ENCODE measurements at regions not wholly inside any gene's neighbourhood (a gene's known extent, or its start where the extent isn't known, plus 50 kb on each side); places are given as distances from the start of the nearest gene placed in this dataset.
A peak's percentile ranks its signal among the peaks of the same experiment; 100 is the strongest.

- peaks cover 6 to 18% (median 13%) of the 10 kb centered on the region in 3 donors for H3K4me1 Mint-ChIP-seq
- Histone ChIP-seq H3K27ac (ENCODE audit: low read depth, low read length) (no peak overlapping the region), H3K27me3 (ENCODE audit: insufficient read depth, low read length, poor library complexity, severe bottlenecking) (no peaks in the 10 kb centered on the region), H3K9me3 (ENCODE audit: low read length) (no peaks in the 10 kb centered on the region), H3K4me3 (ENCODE audit: low read length) (no peak overlapping the region), H3K4me1 (ENCODE audit: insufficient read depth, low read length) (no peaks in the 10 kb centered on the region), H3K36me3 (ENCODE audit: insufficient read depth, low read length) (no peaks in the 10 kb centered on the region)
- no peak for DNase-seq
- no peak overlapping the region for H3K4me3 Mint-ChIP-seq
- POLR2A ChIA-PET, result no interaction called here
- CTCF ChIA-PET, result interaction anchor here (0.8 kb wide), 1 partner anchor 28 kb away, joined by 4 read pairs; no protein-coding TSS in a partner anchor
- H3K27ac Mint-ChIP-seq, result no peak overlapping the region
- peaks cover 0 to 11% (median 8%) of the 10 kb centered on the region in 5 donors for H3K9me3 Mint-ChIP-seq
- H3K36me3 Mint-ChIP-seq, result no peaks in the 10 kb centered on the region
- H3K27me3 Mint-ChIP-seq, result peaks cover 0 to 1% of the 10 kb centered on the region in 2 donors
Observed at GRCh38 chr6:45743028-45743615, 272.5 kb downstream of the CLIC5 start.

GRCh38 chr6:45742591-45742990, 273.1 kb downstream of the CLIC5 start:
- ChIA-PET CTCF (no interaction called here), POLR2A (no interaction called here)
- H3K27ac ChIP-seq (ENCODE audit: low read depth, low read length), result no peak overlapping the region
- DNase-seq, result no peak
- Mint-ChIP-seq H3K4me3 (no peak overlapping the region), H3K4me1 (peaks cover 12 to 23% (median 19%) of the 10 kb centered on the region in 3 donors), H3K36me3 (no peaks in the 10 kb centered on the region), H3K27me3 (peaks cover 1 to 5% of the 10 kb centered on the region in 2 donors), H3K9me3 (peaks cover 0 to 7% (median 2%) of the 10 kb centered on the region in 5 donors), H3K27ac (no peak overlapping the region)
- no peaks in the 10 kb centered on the region for H3K9me3 ChIP-seq (ENCODE audit: low read length)
- no peaks in the 10 kb centered on the region for H3K36me3 ChIP-seq (ENCODE audit: insufficient read depth, low read length)
- H3K4me3 ChIP-seq (ENCODE audit: low read length), result no peak overlapping the region
- H3K27me3 ChIP-seq (ENCODE audit: insufficient read depth, low read length, poor library complexity, severe bottlenecking), result no peaks in the 10 kb centered on the region
- H3K4me1 ChIP-seq (ENCODE audit: insufficient read depth, low read length), result no peaks in the 10 kb centered on the region

DNA sequence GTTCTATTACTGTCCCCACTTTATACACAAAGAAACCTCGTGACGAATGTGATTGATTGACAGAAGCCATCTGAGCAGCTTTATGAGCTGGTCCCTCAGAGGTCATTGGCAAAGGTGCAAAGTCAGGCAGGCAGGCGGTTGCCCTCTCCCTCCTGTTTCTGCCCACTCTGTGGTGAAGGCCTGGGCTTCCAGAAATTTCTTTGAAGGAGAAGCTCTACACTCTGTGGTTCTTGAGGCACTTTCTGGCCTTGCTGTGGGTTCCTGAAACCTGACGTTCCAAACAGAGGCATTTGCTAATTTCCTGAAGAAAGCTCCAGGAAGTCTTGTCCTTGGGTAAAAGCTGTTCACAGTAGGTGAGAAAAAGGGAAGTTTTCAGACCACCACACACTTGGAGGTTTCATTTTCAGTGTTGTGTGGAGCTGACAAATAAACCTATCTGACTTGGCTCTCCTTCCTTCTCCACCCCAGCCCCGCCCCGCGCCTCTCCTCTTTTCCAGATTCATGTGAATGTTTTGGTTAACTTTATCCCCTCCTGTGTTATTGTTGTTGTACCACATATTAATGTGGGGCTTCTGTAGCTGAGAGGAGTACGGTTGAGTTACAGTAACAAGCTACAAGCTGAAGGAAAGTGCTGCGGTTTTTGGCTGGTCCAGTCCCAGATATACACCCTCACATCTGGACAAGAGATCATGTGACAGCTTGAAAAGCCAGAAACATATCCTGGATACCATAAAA, 274.1 kb downstream of the CLIC5 start:
- Histone ChIP-seq H3K9me3 (ENCODE audit: low read length) (no peaks in the 10 kb centered on the region), H3K4me1 (ENCODE audit: insufficient read depth, low read length) (no peaks in the 10 kb centered on the region), H3K36me3 (ENCODE audit: insufficient read depth, low read length) (no peaks in the 10 kb centered on the region), H3K4me3 (ENCODE audit: low read length) (no peak overlapping the region), H3K27ac (ENCODE audit: low read depth, low read length) (no peak overlapping the region), H3K27me3 (ENCODE audit: insufficient read depth, low read length, poor library complexity, severe bottlenecking) (no peaks in the 10 kb centered on the region)
- Mint-ChIP-seq H3K4me3 (peak overlapping the region in 1 of 7 donors; percentile 67), H3K36me3 (no peaks in the 10 kb centered on the region), H3K27me3 (peaks cover 1 to 9% of the 10 kb centered on the region in 2 donors), H3K27ac (peak overlapping the region in 1 of 8 donors; percentile 14), H3K9me3 (no peaks in the 10 kb centered on the region), H3K4me1 (peaks cover 14 to 32% (median 23%) of the 10 kb centered on the region in 3 donors)
- no peak for DNase-seq
- ChIA-PET CTCF (no interaction called here), POLR2A (interaction anchor here (0.6 kb wide), 1 partner anchor 446 kb away, joined by 3 read pairs; no protein-coding TSS in a partner anchor)

GRCh38 chr6:45739058-45739457, 276.6 kb downstream of the CLIC5 start:
- H3K4me3 ChIP-seq (ENCODE audit: low read length), result no peak overlapping the region
- DNase-seq, result no peak
- CTCF ChIA-PET, result no interaction called here
- Mint-ChIP-seq H3K27ac (peak overlapping the region in 1 of 8 donors; percentile 40), H3K4me1 (peaks cover 14 to 32% (median 23%) of the 10 kb centered on the region in 3 donors), H3K27me3 (peaks cover 1 to 20% of the 10 kb centered on the region in 2 donors), H3K9me3 (no peaks in the 10 kb centered on the region), H3K36me3 (no peaks in the 10 kb centered on the region), H3K4me3 (no peak overlapping the region)
- H3K27me3 ChIP-seq (ENCODE audit: insufficient read depth, low read length, poor library complexity, severe bottlenecking), result no peaks in the 10 kb centered on the region
- no peak overlapping the region for H3K27ac ChIP-seq (ENCODE audit: low read depth, low read length)
- no peaks in the 10 kb centered on the region for H3K36me3 ChIP-seq (ENCODE audit: insufficient read depth, low read length)
- POLR2A ChIA-PET, result no interaction called here
- no peaks in the 10 kb centered on the region for H3K4me1 ChIP-seq (ENCODE audit: insufficient read depth, low read length)
- no peaks in the 10 kb centered on the region for H3K9me3 ChIP-seq (ENCODE audit: low read length)

GRCh38 chr6:45738057-45738455, 277.6 kb downstream of the CLIC5 start:
- Histone ChIP-seq H3K27me3 (ENCODE audit: insufficient read depth, low read length, poor library complexity, severe bottlenecking) (no peaks in the 10 kb centered on the region), H3K9me3 (ENCODE audit: low read length) (no peaks in the 10 kb centered on the region), H3K27ac (ENCODE audit: low read depth, low read length) (no peak overlapping the region), H3K36me3 (ENCODE audit: insufficient read depth, low read length) (no peaks in the 10 kb centered on the region), H3K4me1 (ENCODE audit: insufficient read depth, low read length) (no peaks in the 10 kb centered on the region), H3K4me3 (ENCODE audit: low read length) (no peak overlapping the region)
- Mint-ChIP-seq H3K27ac (peak overlapping the region in 1 of 8 donors; percentile 20), H3K4me1 (peaks cover 14 to 32% (median 23%) of the 10 kb centered on the region in 3 donors), H3K36me3 (no peaks in the 10 kb centered on the region), H3K27me3 (peaks cover 1 to 20% of the 10 kb centered on the region in 2 donors), H3K9me3 (no peaks in the 10 kb centered on the region), H3K4me3 (peak overlapping the region in 2 of 7 donors; percentile 41 to 67)
- DNase-seq, result no peak
- CTCF ChIA-PET, result no interaction called here
- POLR2A ChIA-PET, result no interaction called here

DNA sequence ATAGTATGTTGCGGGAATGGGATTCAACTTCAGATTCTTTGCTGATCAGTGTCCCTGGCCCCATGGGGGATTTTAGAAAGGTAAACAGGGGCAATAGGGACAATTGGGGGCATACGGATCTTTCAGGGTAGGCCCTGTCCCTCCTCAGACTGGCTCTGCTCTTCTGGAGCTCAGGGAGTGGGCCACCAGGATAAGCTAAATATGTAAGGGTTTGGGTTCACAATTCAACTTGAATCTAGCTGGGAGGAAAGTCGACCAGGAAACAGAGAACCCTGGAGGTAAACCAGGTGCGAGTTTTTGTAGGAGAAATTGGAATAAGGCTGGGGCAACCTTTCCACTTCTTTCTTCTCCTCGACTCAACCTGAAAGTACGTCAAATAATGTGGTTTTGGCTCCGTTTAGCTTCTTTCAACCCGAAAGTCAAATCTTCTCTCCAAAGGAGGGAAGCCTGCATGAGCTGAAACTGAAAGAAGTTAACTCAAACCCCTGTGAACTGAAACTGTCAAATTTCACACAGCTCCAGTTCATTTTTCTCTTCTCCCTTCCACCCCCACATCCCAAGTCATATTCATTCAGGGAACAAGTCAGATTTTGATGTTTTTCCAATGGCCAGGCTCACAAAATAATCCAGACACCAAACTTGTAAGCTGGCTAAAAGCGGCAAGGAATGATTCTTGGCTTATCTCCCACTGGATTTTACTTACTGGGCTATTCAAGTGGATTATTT, 278.2 kb downstream of the CLIC5 start:
- POLR2A ChIA-PET, result no interaction called here
- CTCF ChIA-PET, result interaction anchor here (0.6 to 1.4 kb wide), 2 partner anchors 47 to 185 kb away, joined by 3 read pairs; no protein-coding TSS in a partner anchor
- H3K27ac Mint-ChIP-seq, result peak overlapping the region in 1 of 8 donors; percentile 20
- H3K36me3 Mint-ChIP-seq, result no peaks in the 10 kb centered on the region
- peak overlapping the region in 5 of 7 donors; percentile 30 to 85 (median 44) for H3K4me3 Mint-ChIP-seq
- DNase-seq, result no peak
- H3K27ac ChIP-seq (ENCODE audit: low read depth, low read length), result no peak overlapping the region
- no peaks in the 10 kb centered on the region for H3K27me3 ChIP-seq (ENCODE audit: insufficient read depth, low read length, poor library complexity, severe bottlenecking)
- H3K4me3 ChIP-seq (ENCODE audit: low read length), result no peak overlapping the region
- H3K4me1 Mint-ChIP-seq, result peaks cover 14 to 32% (median 23%) of the 10 kb centered on the region in 3 donors
- peaks cover 1 to 20% of the 10 kb centered on the region in 2 donors for H3K27me3 Mint-ChIP-seq
- no peaks in the 10 kb centered on the region for H3K9me3 ChIP-seq (ENCODE audit: low read length)
- no peaks in the 10 kb centered on the region for H3K4me1 ChIP-seq (ENCODE audit: insufficient read depth, low read length)
- no peaks in the 10 kb centered on the region for H3K36me3 ChIP-seq (ENCODE audit: insufficient read depth, low read length)
- H3K9me3 Mint-ChIP-seq, result no peaks in the 10 kb centered on the region

- ChIA-PET CTCF (interaction anchor here (1.4 kb wide), 1 partner anchor 45 kb away, joined by 3 read pairs; no protein-coding TSS in a partner anchor), POLR2A (no interaction called here)
- Mint-ChIP-seq H3K4me3 (no peak overlapping the region), H3K27me3 (peaks cover 0 to 20% of the 10 kb centered on the region in 2 donors), H3K4me1 (peaks cover 8 to 18% (median 12%) of the 10 kb centered on the region in 3 donors), H3K36me3 (no peaks in the 10 kb centered on the region), H3K27ac (no peak overlapping the region), H3K9me3 (no peaks in the 10 kb centered on the region)
- H3K27ac ChIP-seq (ENCODE audit: low read depth, low read length), result no peak overlapping the region
- H3K9me3 ChIP-seq (ENCODE audit: low read length), result no peaks in the 10 kb centered on the region
- DNase-seq, result no peak
- H3K36me3 ChIP-seq (ENCODE audit: insufficient read depth, low read length), result no peaks in the 10 kb centered on the region
- H3K4me3 ChIP-seq (ENCODE audit: low read length), result no peak overlapping the region
- no peaks in the 10 kb centered on the region for H3K4me1 ChIP-seq (ENCODE audit: insufficient read depth, low read length)
- H3K27me3 ChIP-seq (ENCODE audit: insufficient read depth, low read length, poor library complexity, severe bottlenecking), result no peaks in the 10 kb centered on the region
Observed at GRCh38 chr6:45736134-45736533, 279.5 kb downstream of the CLIC5 start.

DNA sequence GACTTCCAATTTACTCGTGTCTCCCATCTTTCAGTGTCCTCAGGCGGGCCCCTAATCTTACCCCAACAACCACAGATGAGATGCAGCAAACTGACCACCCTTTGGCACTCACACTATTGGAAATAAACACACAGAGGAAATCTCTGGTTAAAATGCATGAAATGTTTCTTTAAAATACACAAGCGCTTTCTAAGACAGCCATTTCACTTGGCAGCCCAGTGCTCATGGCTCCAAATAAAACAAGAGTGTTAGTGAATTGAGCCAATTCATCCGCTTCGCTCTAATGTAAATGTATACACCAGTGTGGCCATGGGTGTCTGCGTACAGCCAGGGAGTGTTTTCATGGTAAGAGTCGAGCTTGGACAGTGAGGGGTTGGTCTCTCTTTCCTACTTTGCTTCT, 282.9 kb downstream of the CLIC5 start:
- H3K36me3 Mint-ChIP-seq, result no peaks in the 10 kb centered on the region
- no peak overlapping the region for H3K4me3 ChIP-seq (ENCODE audit: low read length)
- H3K4me1 Mint-ChIP-seq, result peaks cover 4 to 10% (median 6%) of the 10 kb centered on the region in 3 donors
- no peak overlapping the region for H3K27ac ChIP-seq (ENCODE audit: low read depth, low read length)
- no peaks in the 10 kb centered on the region for H3K9me3 ChIP-seq (ENCODE audit: low read length)
- peaks cover 0 to 17% of the 10 kb centered on the region in 2 donors for H3K27me3 Mint-ChIP-seq
- no peak overlapping the region for H3K27ac Mint-ChIP-seq
- H3K9me3 Mint-ChIP-seq, result no peaks in the 10 kb centered on the region
- H3K27me3 ChIP-seq (ENCODE audit: insufficient read depth, low read length, poor library complexity, severe bottlenecking), result no peaks in the 10 kb centered on the region
- no peak for DNase-seq
- H3K4me3 Mint-ChIP-seq, result no peak overlapping the region
- CTCF ChIA-PET, result no interaction called here
- POLR2A ChIA-PET, result no interaction called here
- H3K36me3 ChIP-seq (ENCODE audit: insufficient read depth, low read length), result no peaks in the 10 kb centered on the region
- no peaks in the 10 kb centered on the region for H3K4me1 ChIP-seq (ENCODE audit: insufficient read depth, low read length)

All from CD8-positive, alpha-beta memory T cell (primary cell).